RPMI7951 (cell line): ENCODE measurements at regions not wholly inside any gene's neighbourhood (a gene's known extent, or its start where the extent isn't known, plus 50 kb on each side); places are given as distances from the start of the nearest gene placed in this dataset.

Experiments used
- DNase-seq: peaks from one replicate; pipeline ENCODE4 v3.0.0-alpha.2; 2012; ENCODE audit warnings: low read depth

DNA sequence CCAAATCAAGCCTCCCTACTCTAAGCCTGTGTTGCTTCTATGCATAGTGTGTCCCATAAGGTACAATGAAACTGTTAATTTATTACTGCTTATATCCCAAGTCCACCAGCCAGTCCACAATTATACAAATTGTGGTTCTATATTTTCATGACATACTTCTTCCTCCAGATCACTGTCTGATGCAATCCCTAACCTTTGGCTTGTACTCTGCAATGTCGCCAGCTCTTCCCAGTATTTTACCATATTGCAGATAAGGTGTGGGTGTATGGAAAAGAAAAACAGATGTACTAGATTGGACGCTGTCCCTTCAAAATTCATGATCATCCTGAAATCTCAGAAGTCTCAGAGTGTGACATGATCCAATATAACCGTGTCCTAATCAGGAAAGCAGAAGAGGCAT lies 286.2 kb downstream of the GASK1B start:
- no peak for DNase-seq

GRCh38 chr4:157885811-157886210 lies 287.0 kb downstream of the GASK1B start:
- DNase-seq = no peak

DNA sequence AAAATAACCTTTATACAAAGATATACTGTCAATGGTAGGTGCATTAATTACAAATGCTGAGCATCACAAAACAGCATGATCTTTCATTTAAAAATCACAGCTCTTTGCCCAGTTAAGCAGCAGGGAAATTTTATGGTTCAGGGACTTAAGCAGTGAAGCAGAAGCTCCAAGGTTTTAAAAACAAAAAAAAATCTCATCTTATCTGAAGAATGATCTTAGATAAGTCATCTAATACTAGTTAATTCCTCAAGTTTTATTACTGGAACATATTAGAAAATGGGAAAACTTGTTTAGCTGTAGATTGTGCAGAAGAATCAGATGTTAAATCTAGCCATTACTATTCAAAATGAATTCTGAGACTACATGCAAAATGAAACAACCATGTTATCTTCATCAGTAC lies 289.9 kb downstream of the GASK1B start:
- DNase-seq = no peak

GRCh38 chr4:157880761-157881160 lies 292.1 kb downstream of the GASK1B start:
- no peak for DNase-seq

- no peak for DNase-seq
Measured at GRCh38 chr4:157854819-157855218, 318.0 kb downstream of the GASK1B start.

GRCh38 chr4:157840648-157841047 lies 332.2 kb downstream of the GASK1B start:
- no peak for DNase-seq

- no peak for DNase-seq
Measured at GRCh38 chr4:157840034-157840433, 332.8 kb downstream of the GASK1B start.

DNA sequence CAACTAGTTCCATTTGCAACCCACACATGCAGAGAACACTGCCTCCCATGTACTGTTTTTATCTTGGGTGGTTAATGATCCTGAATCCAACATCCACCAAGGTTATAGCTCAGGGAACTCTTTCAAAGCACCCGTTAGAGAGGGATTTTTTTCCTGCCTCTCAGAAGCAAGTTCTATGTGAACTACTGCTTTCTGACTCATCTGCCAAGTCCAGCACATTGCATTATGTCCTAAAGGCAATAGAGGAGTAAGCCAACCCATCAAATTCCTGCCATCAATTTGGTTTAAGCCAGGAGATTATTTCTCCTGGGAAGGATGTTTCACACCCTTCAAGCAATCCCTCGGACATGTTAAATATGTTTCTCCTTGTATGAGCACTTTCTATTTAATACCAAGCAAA lies 334.5 kb downstream of the GASK1B start:
- no peak for DNase-seq

DNA sequence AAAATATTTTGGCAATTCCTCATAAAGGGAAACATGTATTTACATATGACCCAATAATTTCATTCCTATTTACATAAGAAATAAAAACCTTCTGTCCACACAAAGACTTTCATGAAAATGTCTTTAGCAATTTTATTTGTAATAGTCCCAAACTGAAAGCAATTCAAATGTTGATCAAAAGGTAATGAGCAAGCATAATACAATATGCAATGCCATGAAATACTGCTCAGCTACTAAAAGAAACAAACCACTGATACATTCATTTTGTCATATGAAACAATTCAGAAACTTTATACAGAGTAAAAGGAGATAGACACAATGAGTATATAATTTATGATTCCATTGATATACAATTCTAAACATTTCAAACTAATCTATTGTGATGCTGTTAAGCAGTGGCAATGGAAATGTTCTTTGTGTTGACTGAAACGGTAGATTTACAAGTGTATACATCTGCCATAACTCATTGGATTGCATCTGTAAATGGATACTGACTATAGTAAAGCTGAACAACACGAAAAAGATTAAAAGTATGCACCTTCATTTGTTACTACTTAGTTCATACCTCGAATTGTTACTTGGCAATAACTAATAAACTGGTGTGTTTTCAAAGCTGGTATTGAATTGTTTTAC lies 335.6 kb downstream of the GASK1B start:
- no peak for DNase-seq

- DNase-seq = no peak
Measured at GRCh38 chr4:157832596-157832995, 340.2 kb downstream of the GASK1B start.

- no peak for DNase-seq
Measured at GRCh38 chr4:157824021-157824420, 348.8 kb downstream of the GASK1B start.

GRCh38 chr4:157821814-157822213 lies 351.0 kb downstream of the GASK1B start:
- no peak for DNase-seq

GRCh38 chr4:157819693-157820464 lies 352.9 kb downstream of the GASK1B start:
- DNase-seq = no peak

DNA sequence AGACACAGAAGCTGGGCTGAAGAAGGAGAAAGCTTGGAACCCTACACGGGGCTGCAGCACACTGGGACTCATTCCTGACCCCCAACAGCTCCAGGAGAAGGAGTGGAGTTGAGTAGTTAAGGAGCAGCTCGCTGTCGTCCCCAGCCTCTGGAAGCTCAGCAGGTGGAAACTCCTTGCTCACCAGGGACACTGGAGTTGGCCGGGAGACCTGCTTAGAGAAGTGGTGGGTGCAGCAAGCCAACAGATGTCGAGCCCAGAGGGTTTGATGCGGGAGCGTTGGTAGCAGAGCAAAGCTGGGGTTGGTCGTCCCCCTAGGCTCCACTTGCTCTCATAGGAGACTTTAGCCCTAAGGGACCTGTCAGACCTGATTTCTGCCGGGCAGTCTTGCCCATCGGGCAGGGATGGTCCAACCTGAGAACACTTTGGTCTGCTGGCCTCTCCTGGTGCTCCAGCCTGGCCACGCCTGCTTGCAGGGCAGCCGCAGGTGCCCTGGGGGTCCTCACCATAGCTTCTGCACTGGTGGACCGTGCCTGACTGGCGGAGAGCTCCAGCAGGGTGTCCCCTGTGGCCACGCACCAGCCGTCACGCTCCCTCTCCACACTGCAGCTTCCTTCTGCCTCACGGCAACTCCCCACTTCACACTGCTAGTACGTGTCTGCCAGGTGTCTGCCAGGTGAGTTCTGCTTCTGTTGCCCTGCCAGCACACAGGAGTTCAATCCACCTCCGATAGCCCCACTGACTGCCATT lies 353.7 kb downstream of the GASK1B start:
- DNase-seq = no peak

DNA sequence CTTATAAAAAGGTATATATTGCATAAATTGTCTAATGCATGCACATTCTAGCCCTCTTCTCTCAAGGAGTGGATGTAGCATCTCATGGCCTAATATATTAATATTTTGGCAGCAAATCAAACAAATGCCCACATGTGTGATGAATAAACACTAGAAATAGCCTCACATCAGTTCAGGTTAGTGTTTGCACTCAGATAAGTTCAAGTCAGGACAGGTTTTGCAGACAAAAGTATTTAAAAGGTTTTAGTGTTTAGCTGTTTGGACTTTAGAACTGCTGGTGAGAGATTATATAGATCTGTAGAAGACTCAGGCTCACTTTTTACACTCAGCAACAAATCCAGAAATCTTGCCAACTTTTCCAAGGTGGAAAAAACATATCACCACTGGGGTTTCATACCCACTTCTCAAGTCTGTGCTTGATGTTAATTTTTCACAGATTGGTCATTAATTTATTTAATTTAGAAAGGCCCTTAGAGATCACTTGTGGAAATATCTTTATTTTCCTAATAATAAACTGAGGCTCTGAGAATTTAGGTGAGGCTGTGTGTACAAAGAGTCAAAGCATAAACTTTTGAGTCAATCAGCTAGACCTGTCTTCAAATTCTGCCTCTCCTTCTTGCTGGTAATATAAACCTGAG lies 362.6 kb downstream of the GASK1B start:
- no peak for DNase-seq

DNA sequence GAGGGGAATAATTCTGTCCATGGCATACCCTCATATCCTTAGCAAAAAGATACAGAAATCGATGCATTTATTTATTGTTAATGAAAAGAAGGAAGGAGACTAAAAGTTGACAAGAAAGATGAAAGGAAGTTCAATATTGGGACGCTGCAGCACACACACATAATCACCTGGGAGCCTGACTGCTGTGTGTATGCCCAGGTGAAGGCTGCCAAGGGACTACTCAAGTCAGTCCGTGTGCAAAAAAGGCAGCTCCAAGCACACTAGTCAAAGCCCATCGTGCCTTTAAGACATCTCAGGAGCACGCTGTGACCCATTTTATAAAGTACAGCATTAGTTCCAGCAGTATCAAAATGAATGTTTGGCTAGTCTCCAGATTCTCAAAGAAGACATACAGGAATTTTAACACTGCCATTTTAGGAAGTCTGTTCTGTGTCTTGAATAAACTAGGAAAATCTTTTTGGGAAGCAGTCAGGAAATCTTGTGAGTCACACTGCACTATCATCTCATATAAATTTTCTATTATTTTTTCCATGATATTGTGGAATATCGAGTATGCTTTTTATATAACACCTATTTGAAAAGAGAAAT lies 363.9 kb downstream of the GASK1B start:
- DNase-seq = no peak

DNA sequence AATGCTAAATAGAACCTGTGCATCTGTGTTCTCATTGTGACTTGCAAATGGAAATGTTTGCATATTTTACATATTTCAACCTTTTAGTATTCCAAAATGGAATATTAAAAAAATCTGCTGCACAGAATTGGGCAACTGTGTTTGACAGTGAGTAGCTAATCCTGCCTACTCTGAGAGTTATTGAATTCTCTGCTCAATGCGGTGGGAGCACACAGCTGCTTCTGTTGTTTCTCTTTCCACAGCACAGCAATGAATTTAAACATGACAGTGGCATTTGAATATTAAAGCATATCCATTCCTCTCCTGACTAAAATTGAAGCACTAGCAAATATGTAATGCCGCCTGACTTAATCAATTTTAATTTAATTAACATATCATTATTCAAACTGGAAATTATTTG lies 366.6 kb downstream of the GASK1B start:
- DNase-seq = no peak

DNA sequence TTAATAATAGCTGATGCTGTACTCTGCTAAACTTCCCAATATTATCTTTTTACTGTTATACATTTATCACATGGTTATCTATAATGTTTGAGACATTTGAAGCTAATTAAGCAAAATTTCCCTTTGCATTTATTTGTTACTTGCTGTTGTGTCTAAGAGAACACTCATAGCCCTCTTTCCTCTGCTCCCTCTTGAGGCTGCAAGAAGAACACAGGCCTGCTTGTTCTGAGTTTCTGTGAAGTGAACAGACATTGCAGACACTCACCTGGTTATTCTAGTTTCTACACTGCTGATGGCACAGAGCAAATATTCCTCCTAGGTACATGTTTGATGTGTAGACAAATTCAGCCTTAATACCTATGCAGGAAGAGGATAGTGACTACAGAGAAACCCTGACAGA lies 367.8 kb downstream of the GASK1B start:
- DNase-seq = no peak

DNA sequence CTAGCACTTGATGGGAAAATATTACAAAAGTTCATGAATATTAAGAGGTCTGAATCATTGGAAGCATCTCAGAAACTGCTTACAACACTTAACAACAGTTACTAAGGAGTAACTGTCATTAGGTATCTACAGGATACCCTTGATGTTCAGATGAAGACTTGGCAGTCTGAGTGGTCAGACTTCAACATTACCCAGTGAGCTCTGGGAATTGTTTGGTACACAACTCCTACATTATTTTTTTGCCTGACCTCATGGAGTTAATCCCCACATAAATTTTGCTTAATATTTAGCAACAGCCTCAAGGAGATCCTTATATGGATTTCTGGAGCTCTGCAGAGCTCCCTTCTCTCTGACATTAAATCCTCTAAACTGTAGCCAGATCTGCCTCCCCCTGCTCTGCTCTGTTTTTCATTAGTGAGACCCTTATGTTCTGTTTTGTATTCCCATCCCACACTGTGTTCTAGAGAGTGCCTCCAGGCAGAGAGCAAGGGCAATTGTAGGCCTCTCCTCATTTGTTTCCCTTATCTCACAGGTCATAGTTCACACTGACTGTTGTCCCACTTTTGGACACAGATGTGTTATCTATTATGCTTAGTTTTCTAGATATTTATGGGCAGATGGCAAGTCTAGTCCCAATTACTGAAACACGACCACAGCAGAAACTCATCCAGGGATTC lies 368.8 kb downstream of the GASK1B start:
- DNase-seq = no peak

DNA sequence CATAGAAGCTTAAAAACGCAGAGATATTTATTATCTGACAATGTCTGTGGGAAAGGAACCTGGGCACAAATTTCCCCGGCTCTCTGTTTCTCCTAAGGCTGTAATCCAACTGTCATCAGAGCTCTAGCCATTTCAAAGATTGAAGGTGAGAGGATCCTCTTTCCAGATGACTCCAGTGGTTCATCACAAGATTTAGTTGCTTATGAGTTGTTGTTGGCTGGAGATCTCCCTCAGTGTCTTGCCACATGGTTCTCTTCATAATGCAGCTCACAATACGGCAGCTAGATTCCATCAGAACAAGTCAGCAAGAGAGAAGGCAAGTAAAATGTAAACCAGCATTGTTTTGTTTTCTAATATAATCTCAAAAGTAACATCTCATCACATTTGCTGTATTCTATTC lies 369.4 kb downstream of the GASK1B start:
- no peak for DNase-seq

DNA sequence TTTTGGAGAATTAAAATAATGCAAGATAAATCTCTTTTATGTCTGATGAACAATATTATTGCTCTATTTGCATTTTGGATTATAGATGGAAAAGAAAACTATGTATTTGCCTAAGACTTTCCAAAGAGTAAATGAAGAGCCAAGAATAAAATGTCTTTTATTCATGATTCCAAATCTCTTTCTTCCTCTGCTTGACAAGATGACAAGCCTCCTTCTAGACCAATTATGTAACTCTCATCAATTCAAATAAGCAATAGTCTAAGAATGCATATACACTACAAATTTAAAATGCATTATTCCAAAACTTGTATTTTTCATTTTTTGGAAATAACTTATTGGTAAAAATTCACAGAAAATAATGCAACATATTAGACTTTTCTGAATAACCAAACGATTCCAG lies 377.3 kb downstream of the GASK1B start:
- no peak for DNase-seq

DNA sequence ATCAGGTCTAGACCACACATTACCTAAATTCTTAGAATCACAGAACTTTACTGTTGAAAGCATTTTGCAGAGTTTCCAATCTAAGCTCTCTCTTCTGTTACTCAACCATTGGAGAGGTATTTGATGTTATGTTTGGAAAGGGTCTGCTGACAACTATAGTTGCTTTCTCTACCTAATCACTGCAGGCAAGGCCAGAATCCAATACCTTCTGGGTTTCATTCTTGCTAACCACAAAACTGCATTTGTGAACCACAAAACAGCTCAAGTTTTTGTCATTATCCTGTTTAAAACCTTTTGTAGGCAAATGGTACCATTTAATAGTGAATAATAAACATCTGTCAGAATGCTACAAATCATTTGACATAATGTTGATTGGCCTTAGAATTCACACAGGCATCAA lies 380.1 kb downstream of the GASK1B start:
- no peak for DNase-seq
